ENCODE measurements at regions not wholly inside any gene's neighbourhood (a gene's known extent, or its start where the extent isn't known, plus 50 kb on each side); places are given as distances from the start of the nearest gene placed in this dataset.

GRCh38 chr9:13811876-13812275 is 502.1 kb downstream of the NFIB start:
- TF ChIP-seq CTCF (conservative IDR thresholded peaks at IDR 0.05; ENCODE audit: low read depth, low read length) (no peak), EZH2 (IDR thresholded peaks at IDR 0.05; ENCODE audit: borderline replicate concordance, low read depth, low read length, poor library complexity, severe bottlenecking) (no peak)

Measured in A673 (cell line).